Inferior parietal cortex (tissue), 1 donor: ENCODE measurements at regions not wholly inside any gene's neighbourhood (a gene's known extent, or its start where the extent isn't known, plus 50 kb on each side); places are given as distances from the start of the nearest gene placed in this dataset.
"Not testable (repeated sequence)": the region's sequence is repeated elsewhere in the genome, so short reads cannot be mapped to it uniquely, and the experiment has no call there.

Experiments
- DNase-seq: peaks from one replicate; pipeline ENCODE4 v3.0.0-alpha.2; 2016; ENCODE audit errors: extremely low spot score

GRCh38 chr9:22508354-22508753, 61.7 kb downstream of the DMRTA1 start:
- not testable (repeated sequence) for DNase-seq

- no peak for DNase-seq
Measured at GRCh38 chr9:22508790-22509189, 62.2 kb downstream of the DMRTA1 start.

- peak; percentile 22 for DNase-seq
Measured at GRCh38 chr9:22512495-22512894, 65.9 kb downstream of the DMRTA1 start.

- no peak for DNase-seq
Measured at GRCh38 chr9:22514871-22515270, 68.2 kb downstream of the DMRTA1 start.

- no peak for DNase-seq
Measured at GRCh38 chr9:22522206-22522740, 75.6 kb downstream of the DMRTA1 start.

GRCh38 chr9:22528485-22528884, 81.9 kb downstream of the DMRTA1 start:
- peak; percentile 43 for DNase-seq

GRCh38 chr9:22529426-22530199, 83.0 kb downstream of the DMRTA1 start:
- DNase-seq, result no peak

GRCh38 chr9:22535780-22536179, 89.2 kb downstream of the DMRTA1 start:
- no peak for DNase-seq

GRCh38 chr9:22537721-22538120, 91.1 kb downstream of the DMRTA1 start:
- no peak for DNase-seq

- no peak for DNase-seq
Measured at GRCh38 chr9:22548625-22549024, 102.0 kb downstream of the DMRTA1 start.

GRCh38 chr9:22574740-22575139, 128.1 kb downstream of the DMRTA1 start:
- no peak for DNase-seq

- no peak for DNase-seq
Measured at GRCh38 chr9:22580788-22581187, 134.2 kb downstream of the DMRTA1 start.

GRCh38 chr9:22582221-22582620, 135.6 kb downstream of the DMRTA1 start:
- DNase-seq, result no peak

GRCh38 chr9:22588918-22589317, 142.3 kb downstream of the DMRTA1 start:
- no peak for DNase-seq

GRCh38 chr9:22590336-22591033, 143.9 kb downstream of the DMRTA1 start:
- DNase-seq, result no peak

- no peak for DNase-seq
Measured at GRCh38 chr9:22595805-22596204, 149.2 kb downstream of the DMRTA1 start.

- no peak for DNase-seq
Measured at GRCh38 chr9:22617156-22617555, 170.5 kb downstream of the DMRTA1 start.

GRCh38 chr9:22622815-22623214, 176.2 kb downstream of the DMRTA1 start:
- DNase-seq, result no peak

- no peak for DNase-seq
Measured at GRCh38 chr9:22623236-22623635, 176.6 kb downstream of the DMRTA1 start.

GRCh38 chr9:22625540-22625939, 178.9 kb downstream of the DMRTA1 start:
- no peak for DNase-seq

- DNase-seq, result no peak
Measured at GRCh38 chr9:22643541-22643940, 196.9 kb downstream of the DMRTA1 start.

- DNase-seq, result no peak
Measured at GRCh38 chr9:22645893-22646292, 199.3 kb downstream of the DMRTA1 start.

GRCh38 chr9:22649384-22649783, 202.8 kb downstream of the DMRTA1 start:
- no peak for DNase-seq
